NCI-H82 treated with DMSO at 0.1 percent for 48 hours (cell line): ENCODE measurements at regions not wholly inside any gene's neighbourhood (a gene's known extent, or its start where the extent isn't known, plus 50 kb on each side); places are given as distances from the start of the nearest gene placed in this dataset.

Source experiments
- DNase-seq: peaks from one replicate; lab custom pipeline; 2025; ENCODE audit not compliant: unreplicated experiment; lab: John Stamatoyannopoulos, UW

- no peak for DNase-seq
Measured at GRCh38 chr5:66467564-66467963, 128.6 kb upstream of the MAST4 start.

GRCh38 chr5:66469684-66470083, 126.5 kb upstream of the MAST4 start:
- no peak for DNase-seq

GRCh38 chr5:66472010-66472409, 124.2 kb upstream of the MAST4 start:
- DNase-seq: no peak

- no peak for DNase-seq
Measured at GRCh38 chr5:66475731-66476130, 120.5 kb upstream of the MAST4 start.

GRCh38 chr5:66477596-66477995, 118.6 kb upstream of the MAST4 start:
- DNase-seq: no peak

- no peak for DNase-seq
Measured at GRCh38 chr5:66494437-66494836, 101.8 kb upstream of the MAST4 start.

GRCh38 chr5:66498791-66499207, 97.4 kb upstream of the MAST4 start:
- no peak for DNase-seq

GRCh38 chr5:66503203-66503789, 92.9 kb upstream of the MAST4 start:
- DNase-seq: no peak

- DNase-seq: no peak
Measured at GRCh38 chr5:66507106-66507505, 89.1 kb upstream of the MAST4 start.

GRCh38 chr5:66511491-66511890, 84.7 kb upstream of the MAST4 start:
- no peak for DNase-seq

- DNase-seq: no peak
Measured at GRCh38 chr5:66513130-66513529, 83.1 kb upstream of the MAST4 start.

GRCh38 chr5:66515209-66515608, 81.0 kb upstream of the MAST4 start:
- DNase-seq: no peak

- DNase-seq: no peak
Measured at GRCh38 chr5:66516550-66516949, 79.6 kb upstream of the MAST4 start.

GRCh38 chr5:66517351-66517750, 78.8 kb upstream of the MAST4 start:
- DNase-seq: no peak

GRCh38 chr5:66518052-66518451, 78.1 kb upstream of the MAST4 start:
- no peak for DNase-seq

GRCh38 chr5:66518753-66519152, 77.4 kb upstream of the MAST4 start:
- no peak for DNase-seq

- DNase-seq: no peak
Measured at GRCh38 chr5:66519626-66520025, 76.6 kb upstream of the MAST4 start.

GRCh38 chr5:66520854-66521253, 75.3 kb upstream of the MAST4 start:
- DNase-seq: no peak

GRCh38 chr5:66527478-66528035, 68.6 kb upstream of the MAST4 start:
- no peak for DNase-seq

GRCh38 chr5:66529182-66529581, 67.0 kb upstream of the MAST4 start:
- DNase-seq: no peak

GRCh38 chr5:66529704-66530103, 66.5 kb upstream of the MAST4 start:
- no peak for DNase-seq

GRCh38 chr5:66538126-66538525, 58.1 kb upstream of the MAST4 start:
- no peak for DNase-seq

GRCh38 chr5:66538531-66538930, 57.7 kb upstream of the MAST4 start:
- DNase-seq: no peak
